Smooth muscle cell (in vitro differentiated cells): ENCODE measurements at regions not wholly inside any gene's neighbourhood (a gene's known extent, or its start where the extent isn't known, plus 50 kb on each side); places are given as distances from the start of the nearest gene placed in this dataset.

Source experiments
- DNase-seq: peaks from one replicate; lab custom pipeline; 2025; ENCODE audit not compliant: unreplicated experiment; lab: John Stamatoyannopoulos, UW
- H2AFZ ChIP-seq: fragments of 200-600 bp; sonication (generic); 2 replicates; pipeline ENCODE4 v1.6.0; 2016; ENCODE audit warnings: antibody characterized with exemption, low read depth, mild to moderate bottlenecking
- H3F3A ChIP-seq: fragments of 200-600 bp; sonication (generic); 2 replicates; pipeline ENCODE4 v1.6.0; 2017; ENCODE audit warnings: antibody characterized with exemption, low read depth
- H3K27ac ChIP-seq: fragments of 200-600 bp; sonication (generic); 2 replicates; pipeline ENCODE4 v1.5.1; 2016; ENCODE audit warnings: low read depth, mild to moderate bottlenecking
- H3K27me3 ChIP-seq: fragments of 200-600 bp; sonication (generic); 2 replicates; pipeline ENCODE4 v1.6.1; 2016; ENCODE audit warnings: low read depth, mild to moderate bottlenecking
- H3K36me3 ChIP-seq: fragments of 200-600 bp; sonication (generic); 2 replicates; pipeline ENCODE4 v1.5.1; 2016; ENCODE audit warnings: low read depth
- H3K4me1 ChIP-seq: fragments of 200-600 bp; sonication (generic); 2 replicates; pipeline ENCODE4 v1.5.1; 2016; ENCODE audit warnings: low read depth
- H3K4me2 ChIP-seq: fragments of 200-600 bp; sonication (generic); 2 replicates; pipeline ENCODE4 v1.6.0; 2016; ENCODE audit warnings: mild to moderate bottlenecking
- H3K4me3 ChIP-seq: fragments of 200-600 bp; sonication (generic); 2 replicates; pipeline ENCODE4 v1.5.1; 2016; ENCODE audit warnings: mild to moderate bottlenecking
- H3K79me2 ChIP-seq: fragments of 200-600 bp; sonication (generic); 2 replicates; pipeline ENCODE4 v1.6.0; 2016; ENCODE audit warnings: low read depth, mild to moderate bottlenecking
- H3K9ac ChIP-seq: fragments of 200-600 bp; sonication (generic); 2 replicates; pipeline ENCODE4 v1.6.0; 2016; ENCODE audit warnings: low read depth
- H3K9me3 ChIP-seq: fragments of 200-600 bp; sonication (generic); replicated peaks from 2 replicates; pipeline ENCODE4 v1.5.1; 2016; ENCODE audit warnings: low read depth
- H4K20me1 ChIP-seq: fragments of 200-600 bp; sonication (generic); 2 replicates; pipeline ENCODE4 v1.6.0; 2016; ENCODE audit warnings: low read depth
- whole genome bisulfite sequencing: methylation state at CpG from one replicate; pipeline ENCODE4 v1.1.7; 2016; ENCODE audit warnings: low lambda C conversion rate; 5-methylcytosine and 5-hydroxymethylcytosine counted together
- TF ChIP-seq, protein P1 (sequence below): fragments of 200-600 bp; sonication (generic); IDR thresholded peaks from 2 replicates; pipeline ENCODE4 v1.5.1; 2017; ENCODE audit warnings: borderline replicate concordance, mild to moderate bottlenecking, antibody characterized with exemption; ENCODE audit not compliant: insufficient read depth, poor library complexity, severe bottlenecking

- Histone ChIP-seq H3K4me1 (no peaks in the 10 kb centered on the region), H3K27ac (no peak overlapping the region), H3F3A (no peaks in the 10 kb centered on the region), H3K27me3 (no peaks in the 10 kb centered on the region), H3K4me3 (no peak overlapping the region), H3K9me3 (no peaks in the 10 kb centered on the region), H3K9ac (no peak overlapping the region), H4K20me1 (no peaks in the 10 kb centered on the region), H2AFZ (no peak overlapping the region), H3K36me3 (no peaks in the 10 kb centered on the region), H3K79me2 (no peaks in the 10 kb centered on the region), H3K4me2 (no peak overlapping the region)
- no peak for DNase-seq
- 87% methylated on average over 4 of the region's 4 CpGs for WGBS
- TF ChIP-seq, protein P1, sequence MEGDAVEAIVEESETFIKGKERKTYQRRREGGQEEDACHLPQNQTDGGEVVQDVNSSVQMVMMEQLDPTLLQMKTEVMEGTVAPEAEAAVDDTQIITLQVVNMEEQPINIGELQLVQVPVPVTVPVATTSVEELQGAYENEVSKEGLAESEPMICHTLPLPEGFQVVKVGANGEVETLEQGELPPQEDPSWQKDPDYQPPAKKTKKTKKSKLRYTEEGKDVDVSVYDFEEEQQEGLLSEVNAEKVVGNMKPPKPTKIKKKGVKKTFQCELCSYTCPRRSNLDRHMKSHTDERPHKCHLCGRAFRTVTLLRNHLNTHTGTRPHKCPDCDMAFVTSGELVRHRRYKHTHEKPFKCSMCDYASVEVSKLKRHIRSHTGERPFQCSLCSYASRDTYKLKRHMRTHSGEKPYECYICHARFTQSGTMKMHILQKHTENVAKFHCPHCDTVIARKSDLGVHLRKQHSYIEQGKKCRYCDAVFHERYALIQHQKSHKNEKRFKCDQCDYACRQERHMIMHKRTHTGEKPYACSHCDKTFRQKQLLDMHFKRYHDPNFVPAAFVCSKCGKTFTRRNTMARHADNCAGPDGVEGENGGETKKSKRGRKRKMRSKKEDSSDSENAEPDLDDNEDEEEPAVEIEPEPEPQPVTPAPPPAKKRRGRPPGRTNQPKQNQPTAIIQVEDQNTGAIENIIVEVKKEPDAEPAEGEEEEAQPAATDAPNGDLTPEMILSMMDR = no peak
Measured at GRCh38 chr10:36711361-36711760, 414.0 kb upstream of the ANKRD30A start.

GRCh38 chr10:36704124-36704523 is 421.3 kb upstream of the ANKRD30A start:
- Histone ChIP-seq H3K27ac (no peak overlapping the region), H3K79me2 (no peaks in the 10 kb centered on the region), H2AFZ (no peak overlapping the region), H3K4me3 (no peak overlapping the region), H3K27me3 (no peaks in the 10 kb centered on the region), H3K4me2 (no peak overlapping the region), H3K4me1 (no peaks in the 10 kb centered on the region), H4K20me1 (no peaks in the 10 kb centered on the region), H3F3A (no peaks in the 10 kb centered on the region), H3K36me3 (no peaks in the 10 kb centered on the region), H3K9me3 (peaks cover 4% of the 10 kb centered on the region), H3K9ac (no peak overlapping the region)
- WGBS = 85% methylated on average over 2 of the region's 2 CpGs
- no peak for DNase-seq
- TF ChIP-seq, protein P1 = no peak

DNA sequence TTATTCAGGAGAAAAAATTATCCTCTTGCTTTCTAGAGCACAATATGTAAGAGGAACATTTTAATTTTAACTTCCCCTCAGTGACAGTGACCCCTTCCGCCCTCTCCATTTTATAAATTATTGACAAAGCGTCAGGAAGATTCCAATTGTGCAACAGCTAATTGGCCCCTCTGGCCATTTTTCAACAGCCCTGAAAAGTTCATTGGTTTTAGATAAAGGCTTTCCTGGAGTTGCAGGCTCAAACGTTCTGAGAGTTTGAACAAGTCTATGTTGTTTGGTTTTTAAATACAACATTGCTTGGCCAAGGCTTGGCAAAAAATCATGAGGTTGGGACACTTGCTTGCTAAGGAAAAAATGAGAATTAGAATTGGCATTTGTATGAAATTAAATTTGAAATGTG is 422.2 kb upstream of the ANKRD30A start:
- Histone ChIP-seq H4K20me1 (no peaks in the 10 kb centered on the region), H3K9me3 (peaks cover 4% of the 10 kb centered on the region), H3K27me3 (no peaks in the 10 kb centered on the region), H3K36me3 (no peaks in the 10 kb centered on the region), H2AFZ (no peak overlapping the region), H3K9ac (no peak overlapping the region), H3K79me2 (no peaks in the 10 kb centered on the region), H3F3A (no peaks in the 10 kb centered on the region), H3K4me3 (no peak overlapping the region), H3K4me1 (no peaks in the 10 kb centered on the region), H3K4me2 (no peak overlapping the region), H3K27ac (no peak overlapping the region)
- WGBS = 69% methylated on average over 3 of the region's 3 CpGs
- TF ChIP-seq, protein P1 = no peak
- DNase-seq = no peak

- no peak overlapping the region for H3K4me2 ChIP-seq
- no peak overlapping the region for H3K27ac ChIP-seq
- no peaks in the 10 kb centered on the region for H3K27me3 ChIP-seq
- peaks cover 4% of the 10 kb centered on the region for H3K9me3 ChIP-seq
- H3K4me3 ChIP-seq = no peak overlapping the region
- no peak for DNase-seq
- no peaks in the 10 kb centered on the region for H3K4me1 ChIP-seq
- H3K79me2 ChIP-seq = no peaks in the 10 kb centered on the region
- no peaks in the 10 kb centered on the region for H3K36me3 ChIP-seq
- 92% methylated on average over 1 of the region's 1 CpG for WGBS
- no peak overlapping the region for H3K9ac ChIP-seq
- no peak overlapping the region for H2AFZ ChIP-seq
- H4K20me1 ChIP-seq = no peaks in the 10 kb centered on the region
- TF ChIP-seq, protein P1 = no peak
- H3F3A ChIP-seq = no peaks in the 10 kb centered on the region
Measured at GRCh38 chr10:36700123-36700522, 425.3 kb upstream of the ANKRD30A start.
